ENCODE measurements at regions not wholly inside any gene's neighbourhood (a gene's known extent, or its start where the extent isn't known, plus 50 kb on each side); places are given as distances from the start of the nearest gene placed in this dataset.

DNA sequence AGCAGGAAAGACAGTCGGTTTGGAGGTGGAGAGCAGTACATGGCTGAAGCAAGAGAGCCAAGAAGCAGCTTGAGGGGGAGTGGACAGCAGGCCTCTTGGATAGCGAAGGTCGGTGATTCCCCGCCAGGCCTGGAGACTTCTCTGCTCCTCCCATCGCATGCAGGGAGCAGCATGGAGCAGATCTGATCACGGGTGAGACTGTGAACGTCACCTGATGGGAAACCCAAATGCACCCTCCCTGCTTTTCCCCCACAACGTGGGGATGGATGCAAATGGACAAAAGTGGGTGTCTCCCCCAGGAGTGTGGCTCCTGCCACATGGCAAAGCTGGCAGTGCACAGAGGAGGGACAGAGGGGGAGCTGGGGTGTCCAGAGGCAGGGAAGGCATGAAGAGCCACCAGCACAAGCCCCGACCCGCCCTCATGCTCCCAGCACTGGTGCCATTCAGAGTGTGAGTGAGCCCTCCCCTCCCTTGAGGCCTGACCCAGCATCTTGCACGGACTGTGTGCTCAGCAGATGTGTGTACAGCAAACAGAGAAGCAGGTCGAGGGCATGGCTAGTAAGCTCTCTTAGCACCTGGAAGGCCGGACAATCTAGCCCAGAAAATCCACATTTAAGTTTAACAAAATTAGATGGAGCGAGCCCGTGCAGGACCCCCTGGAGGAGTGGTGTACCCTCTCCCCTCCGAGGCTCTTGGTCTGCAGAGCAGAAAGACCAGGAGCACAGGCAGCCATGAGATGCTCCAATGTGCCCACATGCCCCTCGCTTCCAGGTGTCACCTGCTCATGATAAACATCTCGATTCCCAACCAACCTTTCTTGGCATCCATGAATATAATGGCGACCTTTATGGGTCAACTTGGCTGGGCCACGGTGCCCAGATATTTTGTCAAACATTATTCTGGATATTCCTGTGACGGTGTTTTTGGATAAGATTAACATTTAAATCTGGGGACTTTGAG is 661.7 kb downstream of the TBC1D22A start:
- H3K9me3 ChIP-seq (ENCODE audit: low read length), result no peaks in the 10 kb centered on the region
- TF ChIP-seq EZH2 (IDR thresholded peaks at IDR 0.05; ENCODE audit: low read length, unreplicated experiment) (no peak), EZH2phosphoT487 (IDR thresholded peaks at IDR 0.05; ENCODE audit: borderline replicate concordance, low read length) (no peak)
- TF ChIP-seq, protein P1, sequence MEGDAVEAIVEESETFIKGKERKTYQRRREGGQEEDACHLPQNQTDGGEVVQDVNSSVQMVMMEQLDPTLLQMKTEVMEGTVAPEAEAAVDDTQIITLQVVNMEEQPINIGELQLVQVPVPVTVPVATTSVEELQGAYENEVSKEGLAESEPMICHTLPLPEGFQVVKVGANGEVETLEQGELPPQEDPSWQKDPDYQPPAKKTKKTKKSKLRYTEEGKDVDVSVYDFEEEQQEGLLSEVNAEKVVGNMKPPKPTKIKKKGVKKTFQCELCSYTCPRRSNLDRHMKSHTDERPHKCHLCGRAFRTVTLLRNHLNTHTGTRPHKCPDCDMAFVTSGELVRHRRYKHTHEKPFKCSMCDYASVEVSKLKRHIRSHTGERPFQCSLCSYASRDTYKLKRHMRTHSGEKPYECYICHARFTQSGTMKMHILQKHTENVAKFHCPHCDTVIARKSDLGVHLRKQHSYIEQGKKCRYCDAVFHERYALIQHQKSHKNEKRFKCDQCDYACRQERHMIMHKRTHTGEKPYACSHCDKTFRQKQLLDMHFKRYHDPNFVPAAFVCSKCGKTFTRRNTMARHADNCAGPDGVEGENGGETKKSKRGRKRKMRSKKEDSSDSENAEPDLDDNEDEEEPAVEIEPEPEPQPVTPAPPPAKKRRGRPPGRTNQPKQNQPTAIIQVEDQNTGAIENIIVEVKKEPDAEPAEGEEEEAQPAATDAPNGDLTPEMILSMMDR (conservative IDR thresholded peaks at IDR 0.05; ENCODE audit: low read depth, low read length), result no peak
- H2AFZ ChIP-seq (ENCODE audit: low read length), result no peak overlapping the region
- no peak overlapping the region for H3K27ac ChIP-seq (ENCODE audit: low read length)
- no peaks in the 10 kb centered on the region for H3K36me3 ChIP-seq (ENCODE audit: low read depth, low read length)
- H3K27me3 ChIP-seq (ENCODE audit: low read length), result peaks cover 38% of the 10 kb centered on the region
- DNase-seq (no peak), ATAC-seq (no peak)
- no peaks in the 10 kb centered on the region for H3K79me2 ChIP-seq (ENCODE audit: low read length)
- H4K20me1 ChIP-seq (ENCODE audit: low read length), result no peaks in the 10 kb centered on the region
- no peak overlapping the region for H3K4me3 ChIP-seq (ENCODE audit: low read length)
- BruUV-seq (replicated peaks), result no TSS peak
- H3K9ac ChIP-seq (ENCODE audit: low read length), result no peak overlapping the region
- intact Hi-C loops (cut with micrococcal nuclease), result no loop called here
- H3K4me2 ChIP-seq (ENCODE audit: low read length), result no peak overlapping the region
- CTCF ChIA-PET, result no interaction called here
- H3K4me1 ChIP-seq (ENCODE audit: insufficient read depth, low read length), result no peaks in the 10 kb centered on the region
- H3K9me2 ChIP-seq (replicated peaks; ENCODE audit: low read length), result no peaks in the 10 kb centered on the region
- POLR2A ChIA-PET (ENCODE audit: unreplicated experiment), result no interaction called here
- no peaks in the 10 kb centered on the region for H3F3A ChIP-seq (ENCODE audit: low read length, unreplicated experiment)

DNA sequence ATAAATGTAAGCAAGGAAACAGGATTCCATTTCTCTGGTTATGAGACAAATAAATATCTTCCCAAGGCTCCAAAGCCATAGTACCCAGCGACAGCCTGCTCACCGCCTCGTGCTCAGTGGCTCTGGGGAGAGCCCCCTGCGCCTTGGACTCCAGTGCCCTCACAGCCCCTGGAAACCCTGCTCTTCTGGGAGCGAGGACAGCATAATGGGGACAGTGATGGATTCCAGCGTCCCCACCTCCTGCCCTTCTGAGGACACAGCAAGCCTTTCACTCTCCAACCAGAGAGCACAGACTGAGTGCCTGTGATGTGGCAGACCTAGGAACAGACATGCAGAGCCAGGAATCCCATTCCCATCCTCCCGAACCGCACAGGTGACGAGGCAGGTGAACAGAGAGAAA is 660.8 kb downstream of the TBC1D22A start:
- no peak overlapping the region for H3K4me3 ChIP-seq (ENCODE audit: low read length)

More for the DNA sequence above, 660.8 kb downstream of the TBC1D22A start:
- no peaks in the 10 kb centered on the region for H3F3A ChIP-seq (ENCODE audit: low read length, unreplicated experiment)
- ChIA-PET CTCF (no interaction called here), POLR2A (ENCODE audit: unreplicated experiment) (no interaction called here)
- DNase-seq, result no peak
- H4K20me1 ChIP-seq (ENCODE audit: low read length), result no peaks in the 10 kb centered on the region
- intact Hi-C loops (cut with micrococcal nuclease), result no loop called here
- peaks cover 38% of the 10 kb centered on the region for H3K27me3 ChIP-seq (ENCODE audit: low read length)
- H3K9ac ChIP-seq (ENCODE audit: low read length), result no peak overlapping the region
- no peaks in the 10 kb centered on the region for H3K36me3 ChIP-seq (ENCODE audit: low read depth, low read length)
- TF ChIP-seq, protein P1 (conservative IDR thresholded peaks at IDR 0.05; ENCODE audit: low read depth, low read length), result no peak
- no peak for TF ChIP-seq EZH2 (IDR thresholded peaks at IDR 0.05; ENCODE audit: low read length, unreplicated experiment)
- no peak for TF ChIP-seq EZH2phosphoT487 (IDR thresholded peaks at IDR 0.05; ENCODE audit: borderline replicate concordance, low read length)
- H3K9me3 ChIP-seq (ENCODE audit: low read length), result no peaks in the 10 kb centered on the region
- no peaks in the 10 kb centered on the region for H3K4me1 ChIP-seq (ENCODE audit: insufficient read depth, low read length)
- no peaks in the 10 kb centered on the region for H3K9me2 ChIP-seq (replicated peaks; ENCODE audit: low read length)
- no peak overlapping the region for H3K27ac ChIP-seq (ENCODE audit: low read length)
- no peak overlapping the region for H3K4me2 ChIP-seq (ENCODE audit: low read length)
- H2AFZ ChIP-seq (ENCODE audit: low read length), result no peak overlapping the region
- no TSS peak for BruUV-seq (replicated peaks)
- ATAC-seq, result no peak
- H3K79me2 ChIP-seq (ENCODE audit: low read length), result no peaks in the 10 kb centered on the region

Data from PC-3 (cell line).